Left forelimb (tissue), 1 donor: ENCODE measurements at regions not wholly inside any gene's neighbourhood (a gene's known extent, or its start where the extent isn't known, plus 50 kb on each side); places are given as distances from the start of the nearest gene placed in this dataset.
"Not testable (repeated sequence)": the region's sequence is repeated elsewhere in the genome, so short reads cannot be mapped to it uniquely, and the experiment has no call there.

ENCODE experiments used
- DNase-seq: peaks from one replicate; pipeline ENCODE4 v3.0.0-alpha.2; 2018; ENCODE audit warnings: low spot score

GRCh38 chr1:189752461-189752995, 725.1 kb downstream of the BRINP3 start:
- no peak for DNase-seq

- not testable (repeated sequence) for DNase-seq
Observed at GRCh38 chr1:189755100-189755499, 722.6 kb downstream of the BRINP3 start.

GRCh38 chr1:189764391-189765320, 713.0 kb downstream of the BRINP3 start:
- no peak for DNase-seq

- DNase-seq = no peak
Observed at GRCh38 chr1:189769448-189769847, 708.2 kb downstream of the BRINP3 start.

GRCh38 chr1:189774721-189775287, 702.9 kb downstream of the BRINP3 start:
- no peak for DNase-seq

- no peak for DNase-seq
Observed at GRCh38 chr1:189775343-189775742, 702.3 kb downstream of the BRINP3 start.

GRCh38 chr1:189779034-189779433, 698.6 kb downstream of the BRINP3 start:
- DNase-seq = no peak

GRCh38 chr1:189782295-189782694, 695.4 kb downstream of the BRINP3 start:
- DNase-seq = no peak

GRCh38 chr1:189783456-189783855, 694.2 kb downstream of the BRINP3 start:
- no peak for DNase-seq

- DNase-seq = no peak
Observed at GRCh38 chr1:189786761-189787160, 690.9 kb downstream of the BRINP3 start.

GRCh38 chr1:189787201-189787600, 690.5 kb downstream of the BRINP3 start:
- DNase-seq = no peak

- no peak for DNase-seq
Observed at GRCh38 chr1:189790335-189790734, 687.3 kb downstream of the BRINP3 start.

GRCh38 chr1:189803364-189803763, 674.3 kb downstream of the BRINP3 start:
- no peak for DNase-seq

GRCh38 chr1:189804352-189804751, 673.3 kb downstream of the BRINP3 start:
- no peak for DNase-seq

- DNase-seq = no peak
Observed at GRCh38 chr1:189805735-189806134, 671.9 kb downstream of the BRINP3 start.

GRCh38 chr1:189810639-189811038, 667.0 kb downstream of the BRINP3 start:
- not testable (repeated sequence) for DNase-seq

GRCh38 chr1:189811960-189812359, 665.7 kb downstream of the BRINP3 start:
- no peak for DNase-seq

GRCh38 chr1:189816558-189816957, 661.1 kb downstream of the BRINP3 start:
- no peak for DNase-seq

GRCh38 chr1:189819751-189820150, 657.9 kb downstream of the BRINP3 start:
- DNase-seq = no peak

- DNase-seq = no peak
Observed at GRCh38 chr1:189821833-189822232, 655.8 kb downstream of the BRINP3 start.

- no peak for DNase-seq
Observed at GRCh38 chr1:189834813-189835212, 642.9 kb downstream of the BRINP3 start.

- DNase-seq = no peak
Observed at GRCh38 chr1:189847613-189848012, 630.1 kb downstream of the BRINP3 start.

- no peak for DNase-seq
Observed at GRCh38 chr1:189851806-189852367, 625.8 kb downstream of the BRINP3 start.
